SK-N-SH (cell line): ENCODE measurements at regions not wholly inside any gene's neighbourhood (a gene's known extent, or its start where the extent isn't known, plus 50 kb on each side); places are given as distances from the start of the nearest gene placed in this dataset.

ENCODE experiments used
- CTCF ChIA-PET: fragments of 300-600, 350-600 bp; formaldehyde crosslinking; extraction: SDS; loops from one replicate; lab custom pipeline; 2021; lab: Yijun Ruan, JAX
- POLR2A ChIA-PET: fragments of 350-600 bp; sonication (Branson Sonifier 250); formaldehyde crosslinking; extraction: SDS; loops from one replicate; lab custom pipeline; 2020; ENCODE audit warnings: antibody characterized with exemption, inconsistent platforms; lab: Yijun Ruan, JAX
- DNase-seq: peaks from one replicate; pipeline ENCODE4 v3.0.0; 2012
- H2AFZ ChIP-seq: fragments of 200-600 bp; sonication (generic); 2 replicates; pipeline ENCODE4 v1.8.1; 2016; ENCODE audit warnings: antibody characterized with exemption, mild to moderate bottlenecking, low read depth
- H3F3A ChIP-seq: fragments of 200-600 bp; sonication (generic); replicated peaks from 2 replicates; pipeline ENCODE3; 2016; ENCODE audit warnings: antibody characterized with exemption, mild to moderate bottlenecking; ENCODE audit not compliant: insufficient read depth
- H3K27ac ChIP-seq, 2 experiments: fragments of 200-500 bp in 1 of 2; fragments of 200-600 bp in 1 of 2; sonication (Bioruptor generic) in 1 of 2; sonication (generic), shearing (Covaris generic) in 1 of 2; 2 replicates each; pipeline versions ENCODE4 v1.5.1 to v1.6.1; 2014 to 2016; ENCODE audit warnings: low read depth in 2 of 2, inconsistent platforms in 1 of 2, low read length in 1 of 2, mild to moderate bottlenecking in 1 of 2, mixed read lengths in 1 of 2
- H3K27me3 ChIP-seq: fragments of 200-600 bp; sonication (generic), shearing (Covaris generic); 2 replicates; pipeline ENCODE4 v1.6.1; 2016; ENCODE audit warnings: mixed run types; ENCODE audit not compliant: insufficient read depth
- H3K36me3 ChIP-seq, 2 experiments: fragments of 200-500 bp in 1 of 2; fragments of 200-600 bp in 1 of 2; sonication (Bioruptor generic) in 1 of 2; sonication (generic) in 1 of 2; replicated peaks in 1 of 2; 2 replicates each; pipeline versions ENCODE3 to v1.5.1; 2014 to 2016; ENCODE audit warnings: low read length in 1 of 2, mild to moderate bottlenecking in 1 of 2; ENCODE audit not compliant: insufficient read depth in 2 of 2, control insufficient read depth in 1 of 2
- H3K4me1 ChIP-seq, 2 experiments: fragments of 200-500 bp in 1 of 2; fragments of 200-600 bp in 1 of 2; sonication (Bioruptor generic) in 1 of 2; sonication (generic), shearing (Covaris generic) in 1 of 2; 2 replicates each; pipeline versions ENCODE4 v1.5.1 to v1.6.1; 2014 to 2016; ENCODE audit warnings: low read depth in 1 of 2, low read length in 1 of 2, mixed run types in 1 of 2; ENCODE audit not compliant: insufficient read depth in 2 of 2, control insufficient read depth in 1 of 2
- H3K4me2 ChIP-seq: fragments of 200-600 bp; sonication (generic), shearing (Covaris generic); 2 replicates; pipeline ENCODE4 v1.6.1; 2017; ENCODE audit warnings: mixed run types
- H3K4me3 ChIP-seq, 2 experiments: fragments of 200-500 bp in 1 of 2; fragments of 200-600 bp in 1 of 2; sonication (Bioruptor generic) in 1 of 2; sonication (generic), shearing (Covaris generic) in 1 of 2; 2 replicates each; pipeline versions ENCODE4 v1.5.1 to v1.8.1; 2014 to 2016; ENCODE audit warnings: low read depth in 2 of 2, inconsistent platforms in 1 of 2, low read length in 1 of 2, mild to moderate bottlenecking in 1 of 2, mixed read lengths in 1 of 2, moderate library complexity in 1 of 2
- H3K79me2 ChIP-seq: fragments of 200-600 bp; sonication (generic); 2 replicates; pipeline ENCODE4 v1.8.1; 2017; ENCODE audit warnings: mild to moderate bottlenecking; ENCODE audit not compliant: insufficient read depth
- H3K9ac ChIP-seq: fragments of 200-600 bp; sonication (generic); 2 replicates; pipeline ENCODE4 v1.6.1; 2017; ENCODE audit warnings: mixed run types
- H3K9me2 ChIP-seq: fragments of 200-600 bp; sonication (generic); 2 replicates; pipeline ENCODE4 v1.6.1; 2017; ENCODE audit warnings: mixed run types
- H3K9me3 ChIP-seq: fragments of 200-600 bp; sonication (generic); 2 replicates; pipeline ENCODE4 v1.6.1; 2017; ENCODE audit warnings: mixed run types, mild to moderate bottlenecking, moderate library complexity
- H4K20me1 ChIP-seq: fragments of 200-600 bp; sonication (generic); 2 replicates; pipeline ENCODE4 v1.6.1; 2017; ENCODE audit warnings: mild to moderate bottlenecking, mixed run types; ENCODE audit not compliant: insufficient read depth
- ELF1 ChIP-seq: IDR thresholded peaks from 2 replicates; pipeline ENCODE4 v1.4.0; 2012
- EP300 ChIP-seq, 2 experiments: IDR thresholded peaks; 2 replicates each; pipeline versions ENCODE4 v1.4.0 to v1.6.1; 2012; ENCODE audit warnings: borderline replicate concordance in 1 of 2, low read depth in 1 of 2, low read length in 1 of 2
- FOSL2 ChIP-seq: IDR thresholded peaks from 2 replicates; pipeline ENCODE4 v1.4.0; 2012; ENCODE audit warnings: low read depth, mild to moderate bottlenecking, moderate library complexity, borderline replicate concordance
- FOXJ3 ChIP-seq: sonication (generic); formaldehyde crosslinking; IDR thresholded peaks from 2 replicates; pipeline ENCODE4 v1.5.1; 2020; ENCODE audit warnings: mild to moderate bottlenecking, missing genetic modification reagents
- JUND ChIP-seq: IDR thresholded peaks from 2 replicates; pipeline ENCODE4 v1.4.0; 2012
- MAX ChIP-seq: IDR thresholded peaks from 2 replicates; pipeline ENCODE4 v1.4.0; 2012; ENCODE audit warnings: low read depth
- MXI1 ChIP-seq: IDR thresholded peaks from 2 replicates; pipeline ENCODE4 v1.6.1; 2012; ENCODE audit warnings: mild to moderate bottlenecking, low read depth, low read length, improper control_type of control experiment
- NRF1 ChIP-seq: IDR thresholded peaks from 2 replicates; pipeline ENCODE4 v1.6.1; 2012; ENCODE audit warnings: low read depth, mild to moderate bottlenecking, low read length
- PBX3 ChIP-seq: IDR thresholded peaks from 2 replicates; pipeline ENCODE4; 2012
- SMC3 ChIP-seq: IDR thresholded peaks from 2 replicates; pipeline ENCODE4 v1.6.1; 2012; ENCODE audit warnings: low read depth, low read length, improper control_type of control experiment
- TEAD4 ChIP-seq: IDR thresholded peaks from 2 replicates; pipeline ENCODE4 v1.4.0; 2012; ENCODE audit warnings: mild to moderate bottlenecking, borderline replicate concordance; ENCODE audit not compliant: insufficient read depth
- ZBTB33 ChIP-seq: IDR thresholded peaks from 2 replicates; pipeline ENCODE4 v1.4.0; 2012; ENCODE audit warnings: low read depth, borderline replicate concordance
- WGBS: methylation state at CpG from one replicate; pipeline ENCODE4 v1.1.6; 2017; ENCODE audit warnings: low lambda C conversion rate; 5-methylcytosine and 5-hydroxymethylcytosine counted together
- TF ChIP-seq, protein P1 (sequence below): IDR thresholded peaks from 2 replicates; pipeline ENCODE4 v1.6.1; 2012; ENCODE audit warnings: mild to moderate bottlenecking, low read depth, low read length, moderate library complexity

- TF ChIP-seq FOXJ3 (CRISPR knock-in tag) (no peak), PBX3 (no peak), FOSL2 (no peak), SMC3 (no peak), TEAD4 (no peak), ELF1 (no peak), MXI1 (no peak), EP300 (IDR thresholded peaks at IDR 0.05; ENCODE audit: borderline replicate concordance in 1 of 2, low read depth in 1 of 2, low read length in 1 of 2) (no peak), ZBTB33 (no peak), JUND (no peak), NRF1 (no peak), MAX (no peak)
- TF ChIP-seq, protein P1, sequence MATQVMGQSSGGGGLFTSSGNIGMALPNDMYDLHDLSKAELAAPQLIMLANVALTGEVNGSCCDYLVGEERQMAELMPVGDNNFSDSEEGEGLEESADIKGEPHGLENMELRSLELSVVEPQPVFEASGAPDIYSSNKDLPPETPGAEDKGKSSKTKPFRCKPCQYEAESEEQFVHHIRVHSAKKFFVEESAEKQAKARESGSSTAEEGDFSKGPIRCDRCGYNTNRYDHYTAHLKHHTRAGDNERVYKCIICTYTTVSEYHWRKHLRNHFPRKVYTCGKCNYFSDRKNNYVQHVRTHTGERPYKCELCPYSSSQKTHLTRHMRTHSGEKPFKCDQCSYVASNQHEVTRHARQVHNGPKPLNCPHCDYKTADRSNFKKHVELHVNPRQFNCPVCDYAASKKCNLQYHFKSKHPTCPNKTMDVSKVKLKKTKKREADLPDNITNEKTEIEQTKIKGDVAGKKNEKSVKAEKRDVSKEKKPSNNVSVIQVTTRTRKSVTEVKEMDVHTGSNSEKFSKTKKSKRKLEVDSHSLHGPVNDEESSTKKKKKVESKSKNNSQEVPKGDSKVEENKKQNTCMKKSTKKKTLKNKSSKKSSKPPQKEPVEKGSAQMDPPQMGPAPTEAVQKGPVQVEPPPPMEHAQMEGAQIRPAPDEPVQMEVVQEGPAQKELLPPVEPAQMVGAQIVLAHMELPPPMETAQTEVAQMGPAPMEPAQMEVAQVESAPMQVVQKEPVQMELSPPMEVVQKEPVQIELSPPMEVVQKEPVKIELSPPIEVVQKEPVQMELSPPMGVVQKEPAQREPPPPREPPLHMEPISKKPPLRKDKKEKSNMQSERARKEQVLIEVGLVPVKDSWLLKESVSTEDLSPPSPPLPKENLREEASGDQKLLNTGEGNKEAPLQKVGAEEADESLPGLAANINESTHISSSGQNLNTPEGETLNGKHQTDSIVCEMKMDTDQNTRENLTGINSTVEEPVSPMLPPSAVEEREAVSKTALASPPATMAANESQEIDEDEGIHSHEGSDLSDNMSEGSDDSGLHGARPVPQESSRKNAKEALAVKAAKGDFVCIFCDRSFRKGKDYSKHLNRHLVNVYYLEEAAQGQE = no peak
- no peak overlapping the region for H2AFZ ChIP-seq
- no peaks in the 10 kb centered on the region for H4K20me1 ChIP-seq
- H3K79me2 ChIP-seq = no peaks in the 10 kb centered on the region
- H3K4me3 ChIP-seq = no peak overlapping the region
- no peaks in the 10 kb centered on the region; the same call in 1 of the 2 replicates for H3K27me3 ChIP-seq
- POLR2A ChIA-PET = no interaction called here
- WGBS = 77% methylated on average over 1 of the region's 1 CpG
- DNase-seq = no peak
- H3K9ac ChIP-seq = no peak overlapping the region
- no peaks in the 10 kb centered on the region for H3F3A ChIP-seq
- peaks cover 0 to 1% of the 10 kb centered on the region in 2 experiments; a peak in 1 of 4 replicates for H3K4me1 ChIP-seq
- H3K9me3 ChIP-seq = no peaks in the 10 kb centered on the region
- no peak overlapping the region for H3K4me2 ChIP-seq
- CTCF ChIA-PET = no interaction called here
- H3K36me3 ChIP-seq = no peaks in the 10 kb centered on the region
- H3K9me2 ChIP-seq = no peaks in the 10 kb centered on the region
- H3K27ac ChIP-seq = no peak overlapping the region
Observed at GRCh38 chr2:234802845-234803171, 149.0 kb upstream of the SH3BP4 start.
